HepG2 (cell line): ENCODE measurements at regions not wholly inside any gene's neighbourhood (a gene's known extent, or its start where the extent isn't known, plus 50 kb on each side); places are given as distances from the start of the nearest gene placed in this dataset.
A peak's percentile ranks its signal among the peaks of the same experiment; 100 is the strongest.
"Not testable (repeated sequence)": the region's sequence is repeated elsewhere in the genome, so short reads cannot be mapped to it uniquely, and the experiment has no call there.

Experiments
- ATAC-seq: fragments of 200-7000 bp; cut with Tn5 transposase; 3 replicates; pipeline ENCODE4 v1.9.1; 2020; ENCODE audit warnings: mild to moderate bottlenecking, moderate library complexity
- BruUV-seq: library from RNA; stranded (reverse); fragments of 400-500 nt; replicated peaks from 2 replicates; lab custom pipeline; 2021; lab: Mats Ljungman, UMichigan
- CTCF ChIA-PET: fragments of 300-600 bp; formaldehyde crosslinking; extraction: SDS; loops from one replicate; lab custom pipeline; 2021; ENCODE audit warnings: low total read pairs, inconsistent platforms, low intra/inter-chr PET ratio; lab: Yijun Ruan, JAX
- POLR2A ChIA-PET: fragments of 350-600 bp; sonication (Branson Sonifier 250); formaldehyde crosslinking; loops from one replicate; lab custom pipeline; 2020; ENCODE audit warnings: antibody characterized with exemption, inconsistent platforms; lab: Yijun Ruan, JAX
- DNase-seq: peaks from one replicate; pipeline ENCODE4 v3.0.0-alpha.2; 2015; ENCODE audit warnings: low spot score
- FAIRE-seq: peaks from 3 replicates; lab custom pipeline; 2011; peaks lifted over from hg19 to GRCh38; lab: Jason Lieb, UNC
- H2AFZ ChIP-seq: one replicate; pipeline ENCODE4 v1.6.1; 2011; ENCODE audit warnings: low read length, inconsistent platforms
- H3K27ac ChIP-seq: fragments of 300-600 bp; 3 replicates; pipeline ENCODE4 v1.8.0; 2011; ENCODE audit warnings: mixed run types, mild to moderate bottlenecking, mixed read lengths, low read length, inconsistent platforms; ENCODE audit not compliant: insufficient read depth; ENCODE audit errors: extremely low read length
- H3K27me3 ChIP-seq, 2 experiments: fragments of 200-600 bp in 1 of 2; 2 replicates in 1 of 2; 3 replicates in 1 of 2; pipeline versions ENCODE4 v1.6.0 to v1.8.0; 2011; ENCODE audit warnings: low read length in 2 of 2, mild to moderate bottlenecking in 2 of 2, moderate library complexity in 2 of 2, inconsistent platforms in 1 of 2; ENCODE audit not compliant: insufficient read depth in 2 of 2, control insufficient read depth in 1 of 2
- H3K36me3 ChIP-seq, 2 experiments: fragments of 200-600 bp in 1 of 2; replicated peaks in 1 of 2; 2 replicates in 1 of 2; 3 replicates in 1 of 2; pipeline versions ENCODE4 v1.5.1 to v1.8.0; 2011; ENCODE audit warnings: low read length in 2 of 2, inconsistent platforms in 1 of 2; ENCODE audit not compliant: insufficient read depth in 2 of 2, control insufficient read depth in 1 of 2
- H3K4me1 ChIP-seq: 2 replicates; pipeline ENCODE4 v1.5.1; 2012; ENCODE audit warnings: low read length, inconsistent platforms; ENCODE audit not compliant: insufficient read depth
- H3K4me2 ChIP-seq: 2 replicates; pipeline ENCODE4 v1.6.0; 2011; ENCODE audit warnings: low read depth, low read length, inconsistent platforms
- H3K4me3 ChIP-seq, 3 experiments: fragments of 200-600 bp in 1 of 3; sonication (generic), shearing (Covaris generic) in 1 of 3; replicated peaks in 1 of 3; 2 replicates each; pipeline ENCODE4 v1.5.1; 2011 to 2016; ENCODE audit warnings: low read length in 3 of 3, inconsistent platforms in 2 of 3, low read depth in 2 of 3, mild to moderate bottlenecking in 2 of 3, control low read depth in 1 of 3, mixed read lengths in 1 of 3; ENCODE audit not compliant: insufficient read depth in 1 of 3
- H3K79me2 ChIP-seq: one replicate; pipeline ENCODE4 v1.6.1; 2011; ENCODE audit warnings: low read length, inconsistent platforms; ENCODE audit not compliant: insufficient read depth
- H3K9ac ChIP-seq: 2 replicates; pipeline ENCODE4 v1.6.0; 2011; ENCODE audit warnings: mild to moderate bottlenecking, low read depth, low read length, inconsistent platforms; ENCODE audit not compliant: insufficient read depth
- H3K9me3 ChIP-seq: 2 replicates; pipeline ENCODE4 v1.5.1; 2012; ENCODE audit warnings: mild to moderate bottlenecking, low read length
- H4K20me1 ChIP-seq: 2 replicates; pipeline ENCODE4 v1.6.0; 2011; ENCODE audit warnings: inconsistent platforms, mild to moderate bottlenecking, low read length, moderate library complexity; ENCODE audit not compliant: insufficient read depth
- GTF2F1 ChIP-seq: fragments of 150-350 bp; IDR thresholded peaks from 2 replicates; pipeline ENCODE4 v1.6.1; 2014; ENCODE audit warnings: low read length
- MAFK ChIP-seq, 2 experiments: IDR thresholded peaks in 1 of 2; conservative IDR thresholded peaks in 1 of 2; 2 replicates each; pipeline ENCODE4 v1.6.1; 2011; ENCODE audit warnings: improper control_type of control experiment in 2 of 2, low read length in 2 of 2
- NFE2L2 ChIP-seq: fragments of 150-350 bp; IDR thresholded peaks from 2 replicates; pipeline ENCODE4 v1.6.1; 2014; ENCODE audit warnings: low read length
- PAF1 ChIP-seq: IDR thresholded peaks from 2 replicates; pipeline ENCODE4 v1.6.1; 2016; ENCODE audit warnings: missing genetic modification reagents, missing compliant biosample characterization
- ZNF446 ChIP-seq: sonication (generic); formaldehyde crosslinking; IDR thresholded peaks from 2 replicates; pipeline ENCODE4 v1.5.0; 2020; ENCODE audit warnings: mild to moderate bottlenecking, missing genetic modification reagents
- WGBS: methylation state at CpG from one replicate; pipeline ENCODE4 v1.1.6; 2017; ENCODE audit warnings: low lambda C conversion rate; 5-methylcytosine and 5-hydroxymethylcytosine counted together
- in situ Hi-C: cut with HindIII; loops from 2 replicates; pipeline ENCODE4 v1.10.0; 2017; ENCODE audit warnings: low pct_unique_long_range_greater_than_20kb; ENCODE audit not compliant: extremely low pct_ligation_motif_present
- intact Hi-C: fragments of 100-400 bp; cut with micrococcal nuclease; formaldehyde crosslinking; loops from one replicate; pipeline ENCODE4 v1.10.0; 2022; ENCODE audit not compliant: unreplicated experiment

GRCh38 chr2:209308415-209308814, 115.4 kb upstream of the MAP2 start:
- DNase-seq (no peak), FAIRE-seq (no peak), ATAC-seq (no peak)
- Histone ChIP-seq H2AFZ (no peak overlapping the region), H3K4me2 (no peak overlapping the region), H4K20me1 (no peaks in the 10 kb centered on the region), H3K79me2 (no peaks in the 10 kb centered on the region), H3K36me3 (no peaks in the 10 kb centered on the region), H3K4me1 (no peaks in the 10 kb centered on the region), H3K9ac (no peak overlapping the region), H3K27ac (no peak overlapping the region), H3K27me3 (no peaks in the 10 kb centered on the region), H3K9me3 (no peaks in the 10 kb centered on the region), H3K4me3 (no peak overlapping the region)
- intact Hi-C loops (no loop called here), in situ Hi-C loops (no loop called here)
- TF ChIP-seq NFE2L2 (0 out of 2 replicates have a peak, but pooled peaks have one; percentile 58), MAFK (conservative IDR thresholded peaks at IDR 0.05 in 1 of 2, IDR thresholded peaks at IDR 0.05 in 1 of 2; ENCODE audit: low read length in 2 of 2) (peak; percentile 49 to 53), GTF2F1 (no peak)
- POLR2A ChIA-PET, result no interaction called here
- CTCF ChIA-PET, result no interaction called here
- no TSS peak for BruUV-seq

- POLR2A ChIA-PET, result no interaction called here
- FAIRE-seq, result no peak
- intact Hi-C loops (no loop called here), in situ Hi-C loops (no loop called here)
- CTCF ChIA-PET, result no interaction called here
- 0% methylated on average over 2 of the region's 2 CpGs for WGBS
- BruUV-seq, result no TSS peak
- Histone ChIP-seq H3K4me2 (no peak overlapping the region), H3K4me3 (no peak overlapping the region), H3K27me3 (no peaks in the 10 kb centered on the region), H3K36me3 (no peaks in the 10 kb centered on the region), H3K9me3 (no peaks in the 10 kb centered on the region), H3K79me2 (no peaks in the 10 kb centered on the region), H2AFZ (no peak overlapping the region), H4K20me1 (no peaks in the 10 kb centered on the region), H3K9ac (no peak overlapping the region), H3K27ac (no peak overlapping the region), H3K4me1 (no peaks in the 10 kb centered on the region)
- TF ChIP-seq ZNF446 (CRISPR knock-in tag) (no peak), PAF1 (CRISPR knock-in tag) (no peak)
- no peak for ATAC-seq
- no peak for DNase-seq
These were observed 111.9 kb upstream of the MAP2 start for GRCh38 chr2:209311948-209312347.

GRCh38 chr2:209312450-209312849, 111.4 kb upstream of the MAP2 start:
- H3K27ac ChIP-seq, H3K9me3 ChIP-seq, H3K79me2 ChIP-seq, H3K4me2 ChIP-seq, H3K4me1 ChIP-seq, H3K9ac ChIP-seq, FAIRE-seq, H3K36me3 ChIP-seq, H2AFZ ChIP-seq, H3K4me3 ChIP-seq, DNase-seq, ATAC-seq, H3K27me3 ChIP-seq, H4K20me1 ChIP-seq, intact Hi-C loops, CTCF ChIA-PET, in situ Hi-C loops, POLR2A ChIA-PET, BruUV-seq: not testable (repeated sequence)
- WGBS, result 18% methylated on average over 1 of the region's 1 CpG
